CD4-positive, alpha-beta T cell treated with Interferon gamma for 1 hour (primary cell): ENCODE measurements at regions not wholly inside any gene's neighbourhood (a gene's known extent, or its start where the extent isn't known, plus 50 kb on each side); places are given as distances from the start of the nearest gene placed in this dataset.

Experiments
- DNase-seq: peaks from one replicate; pipeline ENCODE4 v3.0.0-alpha.2; 2020

- no peak for DNase-seq
Observed at GRCh38 chr1:36537190-36537768, 54.6 kb upstream of the CSF3R start.

GRCh38 chr1:36536727-36537126, 54.0 kb upstream of the CSF3R start:
- no peak for DNase-seq

GRCh38 chr1:36534711-36535412, 52.1 kb upstream of the CSF3R start:
- no peak for DNase-seq

GRCh38 chr1:36533897-36534296, 51.2 kb upstream of the CSF3R start:
- no peak for DNase-seq

- no peak for DNase-seq
Observed at GRCh38 chr1:36532810-36533401, 50.2 kb upstream of the CSF3R start.
